Epithelial cell of proximal tubule (primary cell): ENCODE measurements at regions not wholly inside any gene's neighbourhood (a gene's known extent, or its start where the extent isn't known, plus 50 kb on each side); places are given as distances from the start of the nearest gene placed in this dataset.

Experiments
- DNase-seq: peaks from one replicate; pipeline ENCODE4 v3.0.0-alpha.2; 2011; ENCODE audit warnings: low read depth
- H3K4me3 ChIP-seq: 2 replicates; pipeline ENCODE4 v1.5.1; 2011; ENCODE audit warnings: low read depth, mild to moderate bottlenecking, low read length
- TF ChIP-seq, protein P1 (sequence below): conservative IDR thresholded peaks from 2 replicates; pipeline ENCODE4 v1.5.1; 2012; ENCODE audit warnings: low read depth, mild to moderate bottlenecking, low read length

- H3K4me3 ChIP-seq: no peak overlapping the region
Observed at GRCh38 chr9:26722755-26723154, 169.8 kb downstream of the CAAP1 start.

DNA sequence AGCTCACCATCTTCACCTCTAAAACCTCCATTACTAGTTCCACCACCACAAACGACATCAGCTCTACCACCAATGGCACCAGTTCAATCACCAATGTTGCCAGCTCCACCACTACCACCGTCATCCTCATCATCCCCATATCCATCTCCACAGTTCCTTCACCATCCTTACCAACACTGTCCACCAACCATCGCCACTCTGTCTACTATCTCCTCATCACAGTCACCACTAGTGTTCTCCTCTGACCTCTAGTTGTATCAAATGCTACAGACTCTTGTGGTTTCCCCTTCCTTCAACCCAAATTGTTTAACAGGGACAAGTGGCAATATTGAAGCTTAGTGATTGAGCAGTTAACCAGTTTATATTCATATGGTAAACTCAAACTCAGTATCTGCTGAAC lies 182.6 kb downstream of the CAAP1 start:
- no peak for DNase-seq
- TF ChIP-seq, protein P1, sequence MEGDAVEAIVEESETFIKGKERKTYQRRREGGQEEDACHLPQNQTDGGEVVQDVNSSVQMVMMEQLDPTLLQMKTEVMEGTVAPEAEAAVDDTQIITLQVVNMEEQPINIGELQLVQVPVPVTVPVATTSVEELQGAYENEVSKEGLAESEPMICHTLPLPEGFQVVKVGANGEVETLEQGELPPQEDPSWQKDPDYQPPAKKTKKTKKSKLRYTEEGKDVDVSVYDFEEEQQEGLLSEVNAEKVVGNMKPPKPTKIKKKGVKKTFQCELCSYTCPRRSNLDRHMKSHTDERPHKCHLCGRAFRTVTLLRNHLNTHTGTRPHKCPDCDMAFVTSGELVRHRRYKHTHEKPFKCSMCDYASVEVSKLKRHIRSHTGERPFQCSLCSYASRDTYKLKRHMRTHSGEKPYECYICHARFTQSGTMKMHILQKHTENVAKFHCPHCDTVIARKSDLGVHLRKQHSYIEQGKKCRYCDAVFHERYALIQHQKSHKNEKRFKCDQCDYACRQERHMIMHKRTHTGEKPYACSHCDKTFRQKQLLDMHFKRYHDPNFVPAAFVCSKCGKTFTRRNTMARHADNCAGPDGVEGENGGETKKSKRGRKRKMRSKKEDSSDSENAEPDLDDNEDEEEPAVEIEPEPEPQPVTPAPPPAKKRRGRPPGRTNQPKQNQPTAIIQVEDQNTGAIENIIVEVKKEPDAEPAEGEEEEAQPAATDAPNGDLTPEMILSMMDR: no peak
- no peak overlapping the region for H3K4me3 ChIP-seq

More at GRCh38 chr9:26722755-26723154, 169.8 kb downstream of the CAAP1 start:
- TF ChIP-seq, protein P1: no peak
- DNase-seq: no peak

GRCh38 chr9:26706223-26706622 lies 186.4 kb downstream of the CAAP1 start:
- TF ChIP-seq, protein P1: no peak
- H3K4me3 ChIP-seq: no peak overlapping the region
- no peak for DNase-seq

- no peak for DNase-seq
- TF ChIP-seq, protein P1: no peak
- no peak overlapping the region for H3K4me3 ChIP-seq
Observed at GRCh38 chr9:26695298-26695622, 197.3 kb downstream of the CAAP1 start.

DNA sequence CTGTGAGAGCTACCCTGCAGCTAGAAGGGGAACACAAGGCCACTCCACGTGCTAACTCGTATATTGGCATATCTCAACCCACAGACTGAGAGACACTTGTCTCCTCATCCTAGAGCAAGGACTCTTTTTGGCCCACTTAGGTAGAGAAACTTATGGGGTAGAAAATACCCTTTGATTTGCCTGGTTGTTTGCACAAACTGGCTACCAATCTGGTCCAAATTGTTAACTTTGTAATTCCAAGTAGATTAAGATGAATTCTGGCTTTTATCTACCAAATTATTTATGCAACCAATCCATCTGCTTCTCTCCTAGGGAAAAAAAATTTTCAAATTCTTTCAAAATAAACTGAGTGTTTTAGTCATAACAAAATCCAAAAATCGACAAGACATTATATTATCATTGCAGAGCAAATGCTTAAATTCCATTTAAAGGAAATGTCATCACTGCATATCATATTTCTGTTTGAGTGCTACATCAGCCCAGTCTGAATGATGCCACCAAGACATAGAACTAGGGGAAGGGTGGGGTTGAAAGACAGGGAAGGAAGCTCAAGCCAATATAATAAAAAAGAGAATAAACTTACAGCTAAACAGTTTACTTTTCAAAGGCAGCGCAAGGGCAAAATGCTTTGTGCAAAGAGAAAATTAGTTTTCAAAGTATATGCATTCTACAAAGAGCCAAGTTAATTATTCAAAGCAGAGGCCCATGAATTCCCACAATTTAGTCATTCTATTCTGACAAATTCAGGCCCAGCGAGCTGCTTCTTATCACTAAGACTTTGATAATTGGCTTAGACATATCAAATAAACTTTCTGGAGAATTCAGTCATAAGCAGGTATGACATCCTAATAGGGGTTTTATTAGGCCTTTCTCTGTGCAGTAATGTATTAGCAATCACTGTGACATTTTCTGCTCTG lies 198.0 kb downstream of the CAAP1 start:
- no peak for DNase-seq
- H3K4me3 ChIP-seq: no peak overlapping the region
- TF ChIP-seq, protein P1: no peak

DNA sequence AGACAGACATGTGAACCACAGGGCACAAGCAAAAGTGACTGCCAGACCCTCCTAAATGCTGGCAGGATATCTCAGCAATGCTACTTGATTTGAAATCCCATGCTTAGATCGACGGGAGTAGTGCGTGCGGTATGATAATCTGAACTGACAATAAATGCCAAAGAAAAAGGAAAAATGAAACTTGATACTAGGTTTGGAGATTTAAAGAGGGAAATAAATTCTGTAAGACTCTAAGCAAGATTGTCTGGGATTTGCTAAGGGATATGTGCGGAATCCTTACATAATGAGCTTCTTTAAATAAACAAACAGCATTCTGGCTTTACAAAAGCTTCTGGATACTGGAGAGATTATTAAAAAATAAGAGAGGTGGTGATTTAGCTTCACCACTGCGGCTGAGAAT lies 203.6 kb downstream of the CAAP1 start:
- no peak overlapping the region for H3K4me3 ChIP-seq
- TF ChIP-seq, protein P1: no peak
- DNase-seq: no peak

GRCh38 chr9:26687421-26687820 lies 205.2 kb downstream of the CAAP1 start:
- no peak for DNase-seq
- no peak overlapping the region for H3K4me3 ChIP-seq
- TF ChIP-seq, protein P1: no peak
